Panc1 (cell line): ENCODE measurements at regions not wholly inside any gene's neighbourhood (a gene's known extent, or its start where the extent isn't known, plus 50 kb on each side); places are given as distances from the start of the nearest gene placed in this dataset.

ENCODE experiments used
- ATAC-seq: fragments of 200-7000 bp; cut with Tn5 transposase; 2 replicates; pipeline ENCODE4 v1.9.1; 2020; ENCODE audit warnings: mild to moderate bottlenecking, moderate library complexity
- BruUV-seq: library from RNA; stranded (reverse); fragments of 400-500 nt; replicated peaks from 2 replicates; lab custom pipeline; 2021; lab: Mats Ljungman, UMichigan
- CTCF ChIA-PET: fragments of 300-600 bp; sonication (Branson Sonifier 250); formaldehyde crosslinking; loops from one replicate; lab custom pipeline; 2022; ENCODE audit warnings: antibody characterized with exemption; lab: Charles Lee
- POLR2A ChIA-PET: fragments of 300-600 bp; sonication (Branson Sonifier 250); formaldehyde crosslinking; loops from one replicate; lab custom pipeline; 2022; ENCODE audit warnings: antibody characterized with exemption; lab: Charles Lee
- DNase-seq: peaks from one replicate; pipeline ENCODE4 v3.0.0-alpha.2; 2010; ENCODE audit warnings: low read depth, low spot score
- H3K27ac ChIP-seq: 2 replicates; pipeline ENCODE4 v1.5.1; 2011; ENCODE audit warnings: mild to moderate bottlenecking, low read length, inconsistent platforms
- H3K27me3 ChIP-seq: fragments of 200-500 bp; sonication (Bioruptor generic); 2 replicates; pipeline ENCODE4 v1.6.0; 2014; ENCODE audit warnings: low read length, inconsistent platforms; ENCODE audit not compliant: control insufficient read depth, insufficient read depth
- H3K36me3 ChIP-seq: fragments of 200-500 bp; sonication (Bioruptor generic); 2 replicates; pipeline ENCODE4 v1.5.1; 2014; ENCODE audit warnings: inconsistent platforms, mild to moderate bottlenecking, low read length, moderate library complexity; ENCODE audit not compliant: control insufficient read depth, insufficient read depth
- H3K4me1 ChIP-seq: 2 replicates; pipeline ENCODE4 v1.5.1; 2011; ENCODE audit warnings: inconsistent platforms, mild to moderate bottlenecking, low read length, moderate library complexity; ENCODE audit not compliant: control insufficient read depth, insufficient read depth
- H3K4me3 ChIP-seq, 2 experiments: 2 replicates each; pipeline ENCODE4 v1.5.1; 2011 to 2012; ENCODE audit warnings: low read depth in 2 of 2, low read length in 2 of 2, mild to moderate bottlenecking in 2 of 2, inconsistent platforms in 1 of 2, moderate library complexity in 1 of 2
- H3K9me3 ChIP-seq: fragments of 200-500 bp; sonication (Bioruptor generic); 2 replicates; pipeline ENCODE4 v1.5.1; 2014; ENCODE audit warnings: low read depth, mild to moderate bottlenecking, inconsistent platforms, low read length, moderate library complexity; ENCODE audit not compliant: control insufficient read depth, insufficient read depth
- CTCF ChIP-seq: fragments of 450-650 bp; IDR thresholded peaks from 2 replicates; pipeline ENCODE4 v1.5.1; 2017; ENCODE audit warnings: mild to moderate bottlenecking
- POLR2AphosphoS5 ChIP-seq: IDR thresholded peaks from 2 replicates; pipeline ENCODE4 v1.6.1; 2012; ENCODE audit warnings: mild to moderate bottlenecking, low read depth, low read length, moderate library complexity
- REST ChIP-seq, 2 experiments: IDR thresholded peaks; 2 replicates each; pipeline ENCODE4 v1.6.1; 2011 to 2012; ENCODE audit warnings: low read depth in 2 of 2, control low read depth in 1 of 2, low read length in 1 of 2, mild to moderate bottlenecking in 1 of 2, moderate library complexity in 1 of 2; ENCODE audit not compliant: insufficient read depth in 1 of 2
- SIN3A ChIP-seq: IDR thresholded peaks from 2 replicates; pipeline ENCODE4 v1.6.1; 2012; ENCODE audit warnings: low read depth, mild to moderate bottlenecking, low read length, moderate library complexity, borderline replicate concordance; ENCODE audit not compliant: insufficient read depth
- TCF7L2 ChIP-seq: IDR thresholded peaks from 2 replicates; pipeline ENCODE4 v1.6.1; 2011; ENCODE audit warnings: mild to moderate bottlenecking, low read depth, low read length, inconsistent platforms
- in situ Hi-C: cut with HindIII; loops from 2 replicates; pipeline ENCODE4 v1.10.0; 2016; ENCODE audit warnings: low sequenced_read_pairs, low pct_unique_long_range_greater_than_20kb
- intact Hi-C: fragments of 100-400 bp; cut with micrococcal nuclease; formaldehyde crosslinking; loops from one replicate; pipeline ENCODE4 v1.10.0; 2022; ENCODE audit not compliant: unreplicated experiment

GRCh38 chr9:88046542-88046941, 72.2 kb upstream of the CDK20 start:
- no peak for DNase-seq
- H3K4me1 ChIP-seq, result no peaks in the 10 kb centered on the region
- H3K36me3 ChIP-seq, result no peaks in the 10 kb centered on the region
- ChIA-PET POLR2A (no interaction called here), CTCF (no interaction called here)
- no peak for ATAC-seq
- intact Hi-C loops, result no loop called here
- no peak overlapping the region for H3K4me3 ChIP-seq
- no peaks in the 10 kb centered on the region for H3K9me3 ChIP-seq
- BruUV-seq, result no TSS peak
- in situ Hi-C loops, result no loop called here
- no peak overlapping the region for H3K27ac ChIP-seq
- no peaks in the 10 kb centered on the region for H3K27me3 ChIP-seq
- TF ChIP-seq REST (IDR thresholded peaks at IDR 0.05; ENCODE audit: insufficient read depth in 1 of 2, low read depth in 2 of 2, low read length in 1 of 2) (no peak), SIN3A (no peak), TCF7L2 (no peak), CTCF (no peak), POLR2AphosphoS5 (no peak)

- Histone ChIP-seq H3K4me3 (no peak overlapping the region), H3K9me3 (no peaks in the 10 kb centered on the region), H3K27ac (no peak overlapping the region), H3K4me1 (no peaks in the 10 kb centered on the region), H3K36me3 (no peaks in the 10 kb centered on the region), H3K27me3 (no peaks in the 10 kb centered on the region)
- no peak for DNase-seq
- POLR2A ChIA-PET, result no interaction called here
- no peak for TF ChIP-seq REST (IDR thresholded peaks at IDR 0.05; ENCODE audit: insufficient read depth in 1 of 2, low read depth in 2 of 2, low read length in 1 of 2)
- TF ChIP-seq CTCF, result no peak
- no peak for TF ChIP-seq POLR2AphosphoS5
- TF ChIP-seq SIN3A, result no peak
- TF ChIP-seq TCF7L2, result no peak
- no peak for ATAC-seq
- in situ Hi-C loops, result no loop called here
- BruUV-seq, result no TSS peak
- CTCF ChIA-PET, result no interaction called here
- intact Hi-C loops, result no loop called here
These were observed 71.4 kb upstream of the CDK20 start for GRCh38 chr9:88045686-88046085.
